Right atrium auricular region (tissue), 2 donors: ENCODE measurements at regions not wholly inside any gene's neighbourhood (a gene's known extent, or its start where the extent isn't known, plus 50 kb on each side); places are given as distances from the start of the nearest gene placed in this dataset.
A peak's percentile ranks its signal among the peaks of the same experiment; 100 is the strongest.
"Not testable (repeated sequence)": the region's sequence is repeated elsewhere in the genome, so short reads cannot be mapped to it uniquely, and the experiment has no call there.

Experiments used
- DNase-seq: peaks from one replicate; pipeline ENCODE4 v3.0.0-alpha.2; 2019; ENCODE audit warnings: low spot score
- H3K27ac ChIP-seq, 2 donors: fragments of 200-600 bp; sonication (generic); 1 replicate in 1 of 2; 2 replicates in 1 of 2; pipeline ENCODE4 v1.5.1; 2016 to 2019
- H3K27me3 ChIP-seq, 2 donors: fragments of 200-600 bp; sonication (generic); one replicate each; pipeline versions ENCODE4 v1.5.1 to v1.6.0; 2017 to 2019
- H3K36me3 ChIP-seq: fragments of 200-600 bp; sonication (generic); one replicate; pipeline ENCODE4 v1.5.1; 2016
- H3K4me1 ChIP-seq, 2 donors: fragments of 200-600 bp; sonication (generic); one replicate each; pipeline versions ENCODE4 v1.5.1 to v1.6.0; 2017 to 2019
- H3K4me3 ChIP-seq, 2 donors: fragments of 200-600 bp; sonication (generic); 1 replicate in 1 of 2; 2 replicates in 1 of 2; pipeline ENCODE4 v1.5.1; 2017 to 2019; ENCODE audit warnings: mild to moderate bottlenecking in 1 of 2, moderate library complexity in 1 of 2
- H3K9me3 ChIP-seq, 2 donors: fragments of 200-600 bp; sonication (generic); one replicate each; pipeline ENCODE4 v1.5.1; 2019
- CTCF ChIP-seq, 2 donors: fragments of 200-600 bp; sonication (generic); IDR thresholded peaks; one replicate each; pipeline ENCODE4 v1.5.1; 2019; ENCODE audit warnings: antibody characterized with exemption in 2 of 2

GRCh38 chr15:31202953-31203352 is 101.4 kb upstream of the TRPM1 start:
- no peak for TF ChIP-seq CTCF (IDR thresholded peaks at IDR 0.05)
- no peak for DNase-seq
- no peaks in the 10 kb centered on the region for H3K36me3 ChIP-seq

GRCh38 chr15:31203999-31204398 is 102.5 kb upstream of the TRPM1 start:
- H3K36me3 ChIP-seq: no peaks in the 10 kb centered on the region
- peak overlapping the region in 1 of 2 donors; percentile 19 for H3K27ac ChIP-seq
- H3K4me3 ChIP-seq: no peak overlapping the region
- H3K4me1 ChIP-seq: no peaks in the 10 kb centered on the region
- H3K27me3 ChIP-seq: no peaks in the 10 kb centered on the region
- no peak for TF ChIP-seq CTCF (IDR thresholded peaks at IDR 0.05)
- H3K9me3 ChIP-seq: no peaks in the 10 kb centered on the region
- peak; percentile 23 for DNase-seq

More at GRCh38 chr15:31202953-31203352, 101.4 kb upstream of the TRPM1 start:
- no peaks in the 10 kb centered on the region for H3K27me3 ChIP-seq
- no peak overlapping the region for H3K27ac ChIP-seq
- H3K4me3 ChIP-seq: no peak overlapping the region
- H3K4me1 ChIP-seq: no peaks in the 10 kb centered on the region
- H3K9me3 ChIP-seq: no peaks in the 10 kb centered on the region

- peak in 1 of 2 donors; percentile 54 for TF ChIP-seq CTCF (IDR thresholded peaks at IDR 0.05)
- Histone ChIP-seq H3K4me1 (no peaks in the 10 kb centered on the region), H3K9me3 (peaks cover 0 to 7% of the 10 kb centered on the region in 2 donors), H3K36me3 (no peaks in the 10 kb centered on the region), H3K27ac (no peak overlapping the region), H3K27me3 (no peaks in the 10 kb centered on the region), H3K4me3 (no peak overlapping the region)
- peak; percentile 53 for DNase-seq
These were observed 105.1 kb upstream of the TRPM1 start for GRCh38 chr15:31206386-31207181.

GRCh38 chr15:31207246-31207645 is 105.7 kb upstream of the TRPM1 start:
- Histone ChIP-seq H3K9me3 (peaks cover 0 to 9% of the 10 kb centered on the region in 2 donors), H3K4me3 (no peak overlapping the region), H3K27me3 (no peaks in the 10 kb centered on the region), H3K36me3 (no peaks in the 10 kb centered on the region), H3K4me1 (peaks cover 0 to 4% of the 10 kb centered on the region in 2 donors), H3K27ac (no peak overlapping the region)
- peak; percentile 49 for DNase-seq
- TF ChIP-seq CTCF (IDR thresholded peaks at IDR 0.05): no peak

GRCh38 chr15:31207861-31208260 is 106.3 kb upstream of the TRPM1 start:
- H3K27me3 ChIP-seq, H3K27ac ChIP-seq, H3K36me3 ChIP-seq, H3K9me3 ChIP-seq, H3K4me1 ChIP-seq, H3K4me3 ChIP-seq: not testable (repeated sequence)
- DNase-seq: peak; percentile 40

GRCh38 chr15:31208817-31209216 is 107.3 kb upstream of the TRPM1 start:
- peak; percentile 11 for DNase-seq
- no peak overlapping the region for H3K4me3 ChIP-seq
- no peaks in the 10 kb centered on the region for H3K27me3 ChIP-seq
- H3K36me3 ChIP-seq: no peaks in the 10 kb centered on the region
- H3K9me3 ChIP-seq: peaks cover 0 to 9% of the 10 kb centered on the region in 2 donors
- TF ChIP-seq CTCF (IDR thresholded peaks at IDR 0.05): no peak
- peaks cover 0 to 8% of the 10 kb centered on the region in 2 donors for H3K4me1 ChIP-seq
- H3K27ac ChIP-seq: no peak overlapping the region
